HCT116 (cell line): ENCODE measurements at regions not wholly inside any gene's neighbourhood (a gene's known extent, or its start where the extent isn't known, plus 50 kb on each side); places are given as distances from the start of the nearest gene placed in this dataset.

Source experiments
- ATAC-seq: fragments of 200-7000 bp; cut with Tn5 transposase; 2 replicates; pipeline ENCODE4 v1.9.1; 2020; ENCODE audit warnings: mild to moderate bottlenecking, moderate library complexity
- BruUV-seq: library from RNA; stranded (reverse); fragments of 400-500 nt; replicated peaks from 2 replicates; lab custom pipeline; 2021; lab: Mats Ljungman, UMichigan
- CTCF ChIA-PET: fragments of 300-600 bp; sonication (Branson Sonifier 250); formaldehyde crosslinking; loops from one replicate; lab custom pipeline; 2021; ENCODE audit warnings: antibody characterized with exemption; lab: Charles Lee
- POLR2A ChIA-PET: fragments of 300-600, 350-600 bp; sonication (Branson Sonifier 250); formaldehyde crosslinking; loops from one replicate; lab custom pipeline; 2021; ENCODE audit warnings: antibody characterized with exemption; lab: Charles Lee
- RAD21 ChIA-PET, 2 experiments: fragments of 300-600 bp; sonication (Branson Sonifier 250); formaldehyde crosslinking; loops; one replicate each; lab custom pipeline; 2023; ENCODE audit warnings: low total read pairs in 2 of 2; ENCODE audit not compliant: uncharacterized antibody in 2 of 2, unreplicated experiment in 2 of 2, low non-redundant PET in 1 of 2; lab: Charles Lee
- DNase-seq: peaks from one replicate; pipeline ENCODE4 v3.0.0-alpha.2; 2010; ENCODE audit warnings: low read depth, low spot score
- H2AFZ ChIP-seq: fragments of 200-600 bp; shearing (Covaris generic), sonication (generic); 2 replicates; pipeline ENCODE4 v1.6.1; 2017; ENCODE audit warnings: low read depth, mixed run types, mixed read lengths, antibody characterized with exemption, low read length; ENCODE audit not compliant: poor library complexity, severe bottlenecking
- H3K27ac ChIP-seq: 2 replicates; pipeline ENCODE4 v1.5.1; 2012; ENCODE audit warnings: low read depth, low read length
- H3K27me3 ChIP-seq: fragments of 200-600 bp; sonication (generic); 2 replicates; pipeline ENCODE4 v1.6.1; 2016; ENCODE audit warnings: mixed run types, low read length, mixed read lengths; ENCODE audit not compliant: insufficient read depth
- H3K36me3 ChIP-seq, 2 experiments: fragments of 200-500 bp in 1 of 2; fragments of 200-600 bp in 1 of 2; sonication (Bioruptor generic) in 1 of 2; sonication (generic) in 1 of 2; 2 replicates each; pipeline versions ENCODE4 v1.5.1 to v1.6.1; 2014 to 2016; ENCODE audit warnings: low read length in 2 of 2, inconsistent platforms in 1 of 2, mixed read lengths in 1 of 2, mixed run types in 1 of 2; ENCODE audit not compliant: insufficient read depth in 2 of 2, control insufficient read depth in 1 of 2
- H3K4me1 ChIP-seq, 2 experiments: fragments of 200-600 bp in 1 of 2; sonication (generic) in 1 of 2; 2 replicates each; pipeline versions ENCODE4 v1.5.1 to v1.6.1; 2012 to 2017; ENCODE audit warnings: low read length in 2 of 2, inconsistent platforms in 1 of 2, mild to moderate bottlenecking in 1 of 2, mixed read lengths in 1 of 2, mixed run types in 1 of 2, moderate library complexity in 1 of 2; ENCODE audit not compliant: insufficient read depth in 2 of 2, control insufficient read depth in 1 of 2
- H3K4me2 ChIP-seq: fragments of 200-600 bp; sonication (generic); 2 replicates; pipeline ENCODE4 v1.6.1; 2017; ENCODE audit warnings: mixed run types, low read length, mixed read lengths
- H3K4me3 ChIP-seq, 2 experiments: fragments of 200-600 bp in 1 of 2; sonication (generic) in 1 of 2; replicated peaks in 1 of 2; 2 replicates each; pipeline ENCODE4 v1.5.1; 2011 to 2016; ENCODE audit warnings: low read length in 2 of 2, control low read depth in 1 of 2, low read depth in 1 of 2, mild to moderate bottlenecking in 1 of 2, mixed read lengths in 1 of 2, mixed run types in 1 of 2
- H3K79me2 ChIP-seq: fragments of 200-600 bp; sonication (generic); 2 replicates; pipeline ENCODE4 v1.6.1; 2017; ENCODE audit warnings: mild to moderate bottlenecking, mixed run types, low read length, moderate library complexity, mixed read lengths; ENCODE audit not compliant: insufficient read depth
- H3K9ac ChIP-seq: fragments of 200-600 bp; sonication (generic); 2 replicates; pipeline ENCODE4 v1.6.1; 2016; ENCODE audit warnings: low read length, mixed read lengths
- H3K9me2 ChIP-seq: fragments of 200-600 bp; sonication (generic), shearing (Covaris generic); 2 replicates; pipeline ENCODE4 v1.6.1; 2017; ENCODE audit warnings: mixed run types, mild to moderate bottlenecking, moderate library complexity; ENCODE audit not compliant: insufficient read depth
- H3K9me3 ChIP-seq, 2 experiments: fragments of 200-500 bp in 1 of 2; fragments of 200-600 bp in 1 of 2; sonication (Bioruptor generic) in 1 of 2; sonication (generic) in 1 of 2; 2 replicates each; pipeline ENCODE4 v1.6.1; 2014 to 2017; ENCODE audit warnings: low read length in 2 of 2, mixed read lengths in 2 of 2, inconsistent platforms in 1 of 2, low read depth in 1 of 2, mild to moderate bottlenecking in 1 of 2, mixed run types in 1 of 2, moderate library complexity in 1 of 2; ENCODE audit not compliant: control insufficient read depth in 1 of 2, insufficient read depth in 1 of 2
- H4K20me1 ChIP-seq: fragments of 200-600 bp; sonication (generic), shearing (Covaris generic); 2 replicates; pipeline ENCODE4 v1.6.1; 2017; ENCODE audit warnings: mixed run types, mild to moderate bottlenecking, moderate library complexity; ENCODE audit not compliant: insufficient read depth
- CBX3 ChIP-seq: IDR thresholded peaks from 2 replicates; pipeline ENCODE4 v1.6.1; 2012; ENCODE audit warnings: low read depth
- EGR1 ChIP-seq: IDR thresholded peaks from 2 replicates; pipeline ENCODE4 v1.6.1; 2012; ENCODE audit warnings: low read depth
- ELF1 ChIP-seq: IDR thresholded peaks from 2 replicates; pipeline ENCODE4 v1.6.1; 2012; ENCODE audit warnings: low read depth, borderline replicate concordance
- EZH2phosphoT487 ChIP-seq: fragments of 200-600 bp; IDR thresholded peaks from 2 replicates; pipeline ENCODE4 v1.6.1; 2018; ENCODE audit warnings: antibody characterized with exemption, borderline replicate concordance
- FOSL1 ChIP-seq: IDR thresholded peaks from 2 replicates; pipeline ENCODE4 v1.6.1; 2012; ENCODE audit warnings: low read depth
- JUND ChIP-seq: IDR thresholded peaks from 2 replicates; pipeline ENCODE4 v1.6.1; 2012
- POLR2A ChIP-seq: IDR thresholded peaks from 2 replicates; pipeline ENCODE4 v1.7.0; 2011; ENCODE audit warnings: borderline replicate concordance; ENCODE audit not compliant: insufficient read depth, insufficient read length; ENCODE audit errors: extremely low read depth
- SIN3A ChIP-seq: IDR thresholded peaks from 2 replicates; pipeline ENCODE4 v1.6.1; 2012; ENCODE audit warnings: low read depth
- SP1 ChIP-seq: IDR thresholded peaks from 2 replicates; pipeline ENCODE4 v1.6.1; 2012; ENCODE audit warnings: low read depth
- SRF ChIP-seq: IDR thresholded peaks from 2 replicates; pipeline ENCODE4 v1.6.1; 2012; ENCODE audit warnings: low read depth
- YY1 ChIP-seq: IDR thresholded peaks from 2 replicates; pipeline ENCODE4 v1.6.1; 2011; ENCODE audit warnings: low read length, low read depth, moderate library complexity, mild to moderate bottlenecking; ENCODE audit not compliant: insufficient replicate concordance; ENCODE audit errors: extremely low read depth
- intact Hi-C: fragments of 100-400 bp; cut with micrococcal nuclease; formaldehyde crosslinking; loops from 2 replicates; pipeline ENCODE4 v1.10.0; 2022
- TF ChIP-seq, protein P1 (sequence below): IDR thresholded peaks from 2 replicates; pipeline ENCODE4 v1.6.1; 2011; ENCODE audit warnings: mild to moderate bottlenecking, low read length, moderate library complexity; ENCODE audit not compliant: insufficient replicate concordance; ENCODE audit errors: extremely low read depth
- TF ChIP-seq, protein P2 (sequence below), 3 experiments: fragments of 200-600 bp in 1 of 3; sonication (generic) in 1 of 3; IDR thresholded peaks in 2 of 3; conservative IDR thresholded peaks in 1 of 3; 2 replicates each; pipeline ENCODE4 v1.5.1; 2012 to 2017; ENCODE audit warnings: low read depth in 2 of 3, low read length in 2 of 3, antibody characterized with exemption in 1 of 3, borderline replicate concordance in 1 of 3, control low read depth in 1 of 3, mild to moderate bottlenecking in 1 of 3, mixed read lengths in 1 of 3, mixed run types in 1 of 3, moderate library complexity in 1 of 3; ENCODE audit not compliant: insufficient read depth in 1 of 3
- TF ChIP-seq, protein P3 (sequence below): IDR thresholded peaks from 2 replicates; pipeline ENCODE4 v1.6.1; 2012; ENCODE audit warnings: low read depth
- TF ChIP-seq, protein P4 (sequence below): IDR thresholded peaks from 2 replicates; pipeline ENCODE4 v1.6.1; 2012
- TF ChIP-seq, protein P5 (sequence below): IDR thresholded peaks from 2 replicates; pipeline ENCODE4 v1.6.1; 2012

DNA sequence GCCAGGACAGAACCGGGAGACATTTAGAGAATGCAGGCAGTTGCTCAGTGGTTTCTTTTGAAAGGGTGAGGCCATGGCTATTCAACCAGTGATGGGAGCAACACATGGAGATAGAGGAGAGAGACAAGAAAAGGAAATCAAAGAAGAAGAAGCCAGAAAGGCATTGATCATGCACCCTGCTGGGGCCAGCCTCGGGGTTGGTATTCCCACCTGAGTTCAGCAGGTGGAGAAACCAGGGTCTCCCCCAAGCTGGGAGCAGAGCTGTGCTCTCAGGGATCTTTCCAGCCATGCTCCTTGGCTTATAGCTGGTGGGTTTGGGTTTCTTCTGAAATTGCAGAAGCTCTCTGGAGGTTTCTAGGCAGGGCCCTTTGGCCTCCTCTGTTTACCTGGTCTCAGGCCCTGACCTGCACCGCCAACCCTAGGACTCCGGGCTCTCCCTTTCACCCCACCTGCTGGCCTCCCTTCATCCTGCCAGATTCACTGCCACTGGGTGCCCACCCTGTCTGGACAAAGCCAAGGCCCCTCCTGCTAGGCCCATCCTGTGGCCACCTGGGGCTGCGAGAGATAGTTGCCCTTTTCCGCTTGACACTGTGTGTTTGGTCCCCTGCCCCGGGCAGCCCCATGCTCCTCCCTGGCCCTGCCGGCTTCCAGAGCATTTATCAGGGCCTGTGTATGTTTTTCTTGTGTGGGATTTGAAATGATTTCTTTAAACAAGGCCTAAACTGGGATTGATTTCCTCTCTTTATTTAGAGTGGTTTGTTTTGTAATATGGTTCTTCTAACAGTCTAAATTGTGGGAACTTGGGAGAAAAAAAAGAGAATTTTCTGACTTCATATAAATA, 126.7 kb downstream of the DDX1 start:
- DNase-seq (no peak), ATAC-seq (no peak)
- no peaks in the 10 kb centered on the region for H3K9me3 ChIP-seq
- H3K4me1 ChIP-seq = no peaks in the 10 kb centered on the region
- no peaks in the 10 kb centered on the region for H3K36me3 ChIP-seq
- no TSS peak for BruUV-seq
- TF ChIP-seq, protein P1, sequence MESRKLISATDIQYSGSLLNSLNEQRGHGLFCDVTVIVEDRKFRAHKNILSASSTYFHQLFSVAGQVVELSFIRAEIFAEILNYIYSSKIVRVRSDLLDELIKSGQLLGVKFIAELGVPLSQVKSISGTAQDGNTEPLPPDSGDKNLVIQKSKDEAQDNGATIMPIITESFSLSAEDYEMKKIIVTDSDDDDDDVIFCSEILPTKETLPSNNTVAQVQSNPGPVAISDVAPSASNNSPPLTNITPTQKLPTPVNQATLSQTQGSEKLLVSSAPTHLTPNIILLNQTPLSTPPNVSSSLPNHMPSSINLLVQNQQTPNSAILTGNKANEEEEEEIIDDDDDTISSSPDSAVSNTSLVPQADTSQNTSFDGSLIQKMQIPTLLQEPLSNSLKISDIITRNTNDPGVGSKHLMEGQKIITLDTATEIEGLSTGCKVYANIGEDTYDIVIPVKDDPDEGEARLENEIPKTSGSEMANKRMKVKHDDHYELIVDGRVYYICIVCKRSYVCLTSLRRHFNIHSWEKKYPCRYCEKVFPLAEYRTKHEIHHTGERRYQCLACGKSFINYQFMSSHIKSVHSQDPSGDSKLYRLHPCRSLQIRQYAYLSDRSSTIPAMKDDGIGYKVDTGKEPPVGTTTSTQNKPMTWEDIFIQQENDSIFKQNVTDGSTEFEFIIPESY = no peak
- TF ChIP-seq, protein P2, sequence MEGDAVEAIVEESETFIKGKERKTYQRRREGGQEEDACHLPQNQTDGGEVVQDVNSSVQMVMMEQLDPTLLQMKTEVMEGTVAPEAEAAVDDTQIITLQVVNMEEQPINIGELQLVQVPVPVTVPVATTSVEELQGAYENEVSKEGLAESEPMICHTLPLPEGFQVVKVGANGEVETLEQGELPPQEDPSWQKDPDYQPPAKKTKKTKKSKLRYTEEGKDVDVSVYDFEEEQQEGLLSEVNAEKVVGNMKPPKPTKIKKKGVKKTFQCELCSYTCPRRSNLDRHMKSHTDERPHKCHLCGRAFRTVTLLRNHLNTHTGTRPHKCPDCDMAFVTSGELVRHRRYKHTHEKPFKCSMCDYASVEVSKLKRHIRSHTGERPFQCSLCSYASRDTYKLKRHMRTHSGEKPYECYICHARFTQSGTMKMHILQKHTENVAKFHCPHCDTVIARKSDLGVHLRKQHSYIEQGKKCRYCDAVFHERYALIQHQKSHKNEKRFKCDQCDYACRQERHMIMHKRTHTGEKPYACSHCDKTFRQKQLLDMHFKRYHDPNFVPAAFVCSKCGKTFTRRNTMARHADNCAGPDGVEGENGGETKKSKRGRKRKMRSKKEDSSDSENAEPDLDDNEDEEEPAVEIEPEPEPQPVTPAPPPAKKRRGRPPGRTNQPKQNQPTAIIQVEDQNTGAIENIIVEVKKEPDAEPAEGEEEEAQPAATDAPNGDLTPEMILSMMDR (IDR thresholded peaks at IDR 0.05 in 2 of 3, conservative IDR thresholded peaks at IDR 0.05 in 1 of 3; ENCODE audit: borderline replicate concordance in 1 of 3, insufficient read depth in 1 of 3, low read depth in 2 of 3, low read length in 2 of 3) = no peak
- TF ChIP-seq SRF (no peak), POLR2A (no peak), EGR1 (no peak), JUND (no peak), SP1 (no peak), EZH2phosphoT487 (no peak), ELF1 (no peak), SIN3A (no peak), CBX3 (no peak), FOSL1 (no peak), YY1 (no peak)
- TF ChIP-seq, protein P3, sequence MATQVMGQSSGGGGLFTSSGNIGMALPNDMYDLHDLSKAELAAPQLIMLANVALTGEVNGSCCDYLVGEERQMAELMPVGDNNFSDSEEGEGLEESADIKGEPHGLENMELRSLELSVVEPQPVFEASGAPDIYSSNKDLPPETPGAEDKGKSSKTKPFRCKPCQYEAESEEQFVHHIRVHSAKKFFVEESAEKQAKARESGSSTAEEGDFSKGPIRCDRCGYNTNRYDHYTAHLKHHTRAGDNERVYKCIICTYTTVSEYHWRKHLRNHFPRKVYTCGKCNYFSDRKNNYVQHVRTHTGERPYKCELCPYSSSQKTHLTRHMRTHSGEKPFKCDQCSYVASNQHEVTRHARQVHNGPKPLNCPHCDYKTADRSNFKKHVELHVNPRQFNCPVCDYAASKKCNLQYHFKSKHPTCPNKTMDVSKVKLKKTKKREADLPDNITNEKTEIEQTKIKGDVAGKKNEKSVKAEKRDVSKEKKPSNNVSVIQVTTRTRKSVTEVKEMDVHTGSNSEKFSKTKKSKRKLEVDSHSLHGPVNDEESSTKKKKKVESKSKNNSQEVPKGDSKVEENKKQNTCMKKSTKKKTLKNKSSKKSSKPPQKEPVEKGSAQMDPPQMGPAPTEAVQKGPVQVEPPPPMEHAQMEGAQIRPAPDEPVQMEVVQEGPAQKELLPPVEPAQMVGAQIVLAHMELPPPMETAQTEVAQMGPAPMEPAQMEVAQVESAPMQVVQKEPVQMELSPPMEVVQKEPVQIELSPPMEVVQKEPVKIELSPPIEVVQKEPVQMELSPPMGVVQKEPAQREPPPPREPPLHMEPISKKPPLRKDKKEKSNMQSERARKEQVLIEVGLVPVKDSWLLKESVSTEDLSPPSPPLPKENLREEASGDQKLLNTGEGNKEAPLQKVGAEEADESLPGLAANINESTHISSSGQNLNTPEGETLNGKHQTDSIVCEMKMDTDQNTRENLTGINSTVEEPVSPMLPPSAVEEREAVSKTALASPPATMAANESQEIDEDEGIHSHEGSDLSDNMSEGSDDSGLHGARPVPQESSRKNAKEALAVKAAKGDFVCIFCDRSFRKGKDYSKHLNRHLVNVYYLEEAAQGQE = no peak
- TF ChIP-seq, protein P4, sequence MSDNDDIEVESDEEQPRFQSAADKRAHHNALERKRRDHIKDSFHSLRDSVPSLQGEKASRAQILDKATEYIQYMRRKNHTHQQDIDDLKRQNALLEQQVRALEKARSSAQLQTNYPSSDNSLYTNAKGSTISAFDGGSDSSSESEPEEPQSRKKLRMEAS = no peak
- TF ChIP-seq, protein P5, sequence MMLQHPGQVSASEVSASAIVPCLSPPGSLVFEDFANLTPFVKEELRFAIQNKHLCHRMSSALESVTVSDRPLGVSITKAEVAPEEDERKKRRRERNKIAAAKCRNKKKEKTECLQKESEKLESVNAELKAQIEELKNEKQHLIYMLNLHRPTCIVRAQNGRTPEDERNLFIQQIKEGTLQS = no peak
- no peak overlapping the region for H2AFZ ChIP-seq
- H3K79me2 ChIP-seq = no peaks in the 10 kb centered on the region
- H3K4me2 ChIP-seq = no peak overlapping the region
- ChIA-PET RAD21 (no interaction called here), POLR2A (no interaction called here), CTCF (no interaction called here)
- no peaks in the 10 kb centered on the region for H4K20me1 ChIP-seq
- peaks cover 9% of the 10 kb centered on the region; the same call in 1 of the 2 replicates for H3K27me3 ChIP-seq
- no peak overlapping the region for H3K27ac ChIP-seq
- H3K9ac ChIP-seq = no peak overlapping the region
- H3K4me3 ChIP-seq = no peak overlapping the region
- intact Hi-C loops = no loop called here
- H3K9me2 ChIP-seq = no peaks in the 10 kb centered on the region
